Neural cell (in vitro differentiated cells): ENCODE measurements at regions not wholly inside any gene's neighbourhood (a gene's known extent, or its start where the extent isn't known, plus 50 kb on each side); places are given as distances from the start of the nearest gene placed in this dataset.

Experiments
- EP300 ChIP-seq: fragments of 450-650 bp; conservative IDR thresholded peaks from 2 replicates; pipeline ENCODE4 v1.6.1; 2014; ENCODE audit warnings: antibody characterized with exemption, mild to moderate bottlenecking, moderate library complexity; ENCODE audit not compliant: poor library complexity, severe bottlenecking
- EZH2 ChIP-seq: fragments of 200-600, 300-800 bp; shearing (Covaris generic), sonication (generic); IDR thresholded peaks from 2 replicates; pipeline ENCODE4 v1.6.1; 2014; ENCODE audit warnings: antibody characterized with exemption, low read length, borderline replicate concordance, mild to moderate bottlenecking; ENCODE audit not compliant: insufficient read depth, poor library complexity, severe bottlenecking
- POLR2AphosphoS5 ChIP-seq: IDR thresholded peaks from 2 replicates; pipeline ENCODE4 v1.6.1; 2012
- RAD21 ChIP-seq: fragments of 450-650 bp; conservative IDR thresholded peaks from 2 replicates; pipeline ENCODE4 v1.6.1; 2014; ENCODE audit warnings: antibody characterized with exemption, mild to moderate bottlenecking, moderate library complexity
- SMC3 ChIP-seq: fragments of 450-650 bp; conservative IDR thresholded peaks from 2 replicates; pipeline ENCODE4 v1.6.1; 2014; ENCODE audit warnings: antibody characterized with exemption, mild to moderate bottlenecking, moderate library complexity; ENCODE audit not compliant: poor library complexity
- TAF1 ChIP-seq: IDR thresholded peaks from 2 replicates; pipeline ENCODE4 v1.6.1; 2012; ENCODE audit warnings: low read depth
- TF ChIP-seq, protein P1 (sequence below): fragments of 450-650 bp; IDR thresholded peaks from 2 replicates; pipeline ENCODE4 v1.5.1; 2014; ENCODE audit warnings: antibody characterized with exemption, mild to moderate bottlenecking, moderate library complexity; ENCODE audit not compliant: poor library complexity, severe bottlenecking
- TF ChIP-seq, protein P2 (sequence below): IDR thresholded peaks from 2 replicates; pipeline ENCODE4 v1.6.1; 2012; ENCODE audit warnings: borderline replicate concordance

DNA sequence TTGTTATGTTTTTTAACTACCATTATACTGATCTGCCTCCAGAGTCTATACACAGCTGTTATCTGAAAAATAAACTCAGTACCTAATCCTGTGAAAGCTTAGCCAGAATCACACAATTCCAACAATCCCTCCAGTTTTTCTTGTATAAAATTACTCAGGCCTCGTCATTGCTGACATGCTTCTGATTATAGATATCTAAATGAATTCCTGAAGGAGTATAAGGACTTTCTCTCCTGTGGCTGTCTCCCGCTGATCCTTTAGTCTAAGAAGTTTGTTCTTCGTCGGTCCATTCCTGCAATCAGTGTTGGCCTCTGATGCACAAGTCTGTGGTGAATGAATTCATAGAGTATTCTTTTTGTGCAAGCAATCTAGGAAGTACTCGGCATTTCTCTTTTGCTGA is 288.9 kb upstream of the SEMA3C start:
- TF ChIP-seq, protein P1, sequence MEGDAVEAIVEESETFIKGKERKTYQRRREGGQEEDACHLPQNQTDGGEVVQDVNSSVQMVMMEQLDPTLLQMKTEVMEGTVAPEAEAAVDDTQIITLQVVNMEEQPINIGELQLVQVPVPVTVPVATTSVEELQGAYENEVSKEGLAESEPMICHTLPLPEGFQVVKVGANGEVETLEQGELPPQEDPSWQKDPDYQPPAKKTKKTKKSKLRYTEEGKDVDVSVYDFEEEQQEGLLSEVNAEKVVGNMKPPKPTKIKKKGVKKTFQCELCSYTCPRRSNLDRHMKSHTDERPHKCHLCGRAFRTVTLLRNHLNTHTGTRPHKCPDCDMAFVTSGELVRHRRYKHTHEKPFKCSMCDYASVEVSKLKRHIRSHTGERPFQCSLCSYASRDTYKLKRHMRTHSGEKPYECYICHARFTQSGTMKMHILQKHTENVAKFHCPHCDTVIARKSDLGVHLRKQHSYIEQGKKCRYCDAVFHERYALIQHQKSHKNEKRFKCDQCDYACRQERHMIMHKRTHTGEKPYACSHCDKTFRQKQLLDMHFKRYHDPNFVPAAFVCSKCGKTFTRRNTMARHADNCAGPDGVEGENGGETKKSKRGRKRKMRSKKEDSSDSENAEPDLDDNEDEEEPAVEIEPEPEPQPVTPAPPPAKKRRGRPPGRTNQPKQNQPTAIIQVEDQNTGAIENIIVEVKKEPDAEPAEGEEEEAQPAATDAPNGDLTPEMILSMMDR, result no peak
- TF ChIP-seq EZH2 (no peak), POLR2AphosphoS5 (no peak), RAD21 (no peak), EP300 (no peak), SMC3 (no peak), TAF1 (no peak)
- TF ChIP-seq, protein P2, sequence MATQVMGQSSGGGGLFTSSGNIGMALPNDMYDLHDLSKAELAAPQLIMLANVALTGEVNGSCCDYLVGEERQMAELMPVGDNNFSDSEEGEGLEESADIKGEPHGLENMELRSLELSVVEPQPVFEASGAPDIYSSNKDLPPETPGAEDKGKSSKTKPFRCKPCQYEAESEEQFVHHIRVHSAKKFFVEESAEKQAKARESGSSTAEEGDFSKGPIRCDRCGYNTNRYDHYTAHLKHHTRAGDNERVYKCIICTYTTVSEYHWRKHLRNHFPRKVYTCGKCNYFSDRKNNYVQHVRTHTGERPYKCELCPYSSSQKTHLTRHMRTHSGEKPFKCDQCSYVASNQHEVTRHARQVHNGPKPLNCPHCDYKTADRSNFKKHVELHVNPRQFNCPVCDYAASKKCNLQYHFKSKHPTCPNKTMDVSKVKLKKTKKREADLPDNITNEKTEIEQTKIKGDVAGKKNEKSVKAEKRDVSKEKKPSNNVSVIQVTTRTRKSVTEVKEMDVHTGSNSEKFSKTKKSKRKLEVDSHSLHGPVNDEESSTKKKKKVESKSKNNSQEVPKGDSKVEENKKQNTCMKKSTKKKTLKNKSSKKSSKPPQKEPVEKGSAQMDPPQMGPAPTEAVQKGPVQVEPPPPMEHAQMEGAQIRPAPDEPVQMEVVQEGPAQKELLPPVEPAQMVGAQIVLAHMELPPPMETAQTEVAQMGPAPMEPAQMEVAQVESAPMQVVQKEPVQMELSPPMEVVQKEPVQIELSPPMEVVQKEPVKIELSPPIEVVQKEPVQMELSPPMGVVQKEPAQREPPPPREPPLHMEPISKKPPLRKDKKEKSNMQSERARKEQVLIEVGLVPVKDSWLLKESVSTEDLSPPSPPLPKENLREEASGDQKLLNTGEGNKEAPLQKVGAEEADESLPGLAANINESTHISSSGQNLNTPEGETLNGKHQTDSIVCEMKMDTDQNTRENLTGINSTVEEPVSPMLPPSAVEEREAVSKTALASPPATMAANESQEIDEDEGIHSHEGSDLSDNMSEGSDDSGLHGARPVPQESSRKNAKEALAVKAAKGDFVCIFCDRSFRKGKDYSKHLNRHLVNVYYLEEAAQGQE, result no peak
